Endodermal cell (in vitro differentiated cells): ENCODE measurements at regions not wholly inside any gene's neighbourhood (a gene's known extent, or its start where the extent isn't known, plus 50 kb on each side); places are given as distances from the start of the nearest gene placed in this dataset.

Source experiments
- DNase-seq: peaks from one replicate; pipeline ENCODE4 v3.0.0-alpha.2; 2017
- H3K27ac ChIP-seq: 2 replicates; pipeline ENCODE4 v1.5.1; 2013; ENCODE audit warnings: mild to moderate bottlenecking, low read depth, low read length, moderate library complexity
- H3K27me3 ChIP-seq: 2 replicates; pipeline ENCODE4 v1.6.1; 2013; ENCODE audit warnings: mild to moderate bottlenecking, low read length, moderate library complexity; ENCODE audit not compliant: insufficient read depth, control insufficient read depth, poor library complexity, severe bottlenecking
- H3K36me3 ChIP-seq: 2 replicates; pipeline ENCODE4 v1.7.0; 2013; ENCODE audit warnings: mild to moderate bottlenecking, low read length, moderate library complexity; ENCODE audit not compliant: control insufficient read depth, insufficient read depth
- H3K4me1 ChIP-seq: one replicate; pipeline ENCODE4 v1.7.0; 2013; ENCODE audit warnings: low read length; ENCODE audit not compliant: control insufficient read depth, insufficient read depth
- H3K4me3 ChIP-seq: 2 replicates; pipeline ENCODE4 v1.5.1; 2013; ENCODE audit warnings: mild to moderate bottlenecking, low read length, moderate library complexity
- H3K9ac ChIP-seq: 2 replicates; pipeline ENCODE4 v1.6.1; 2013; ENCODE audit warnings: mild to moderate bottlenecking, low read length, moderate library complexity; ENCODE audit not compliant: poor library complexity, severe bottlenecking; ENCODE audit errors: extremely low read depth
- H3K9me3 ChIP-seq: 2 replicates; pipeline ENCODE4 v1.6.1; 2013; ENCODE audit warnings: mild to moderate bottlenecking, low read length, moderate library complexity; ENCODE audit not compliant: control insufficient read depth
- H3K27ac Mint-ChIP-seq: 2 replicates; pipeline ENCODE4 v1.8.0; 2020; ENCODE audit warnings: mixed read lengths
- H3K27me3 Mint-ChIP-seq: 2 replicates; pipeline ENCODE4 v1.8.0; 2021; ENCODE audit warnings: mild to moderate bottlenecking, mixed read lengths; ENCODE audit not compliant: insufficient read depth
- H3K36me3 Mint-ChIP-seq: 2 replicates; pipeline ENCODE4 v1.8.0; 2020; ENCODE audit warnings: low read depth, mixed read lengths
- H3K4me1 Mint-ChIP-seq: 2 replicates; pipeline ENCODE4 v1.8.0; 2020; ENCODE audit warnings: mixed read lengths
- H3K4me3 Mint-ChIP-seq: 2 replicates; pipeline ENCODE4 v1.8.0; 2020; ENCODE audit warnings: mild to moderate bottlenecking, moderate library complexity, mixed read lengths
- H3K9me3 Mint-ChIP-seq: 2 replicates; pipeline ENCODE4 v1.8.0; 2020; ENCODE audit warnings: mild to moderate bottlenecking, mixed read lengths
- WGBS, 2 experiments: methylation state at CpG; one replicate each; pipeline versions ENCODE4 v1.1.5 to v1.1.7; 2013; ENCODE audit warnings: missing lambda C conversion rate in 2 of 2, mixed read lengths in 1 of 2; ENCODE audit not compliant: insufficient coverage in 1 of 2, insufficient read length in 1 of 2; 5-methylcytosine and 5-hydroxymethylcytosine counted together
- TF ChIP-seq, protein P1 (sequence below): fragments of 200-600 bp; sonication (generic); conservative IDR thresholded peaks from 2 replicates; pipeline ENCODE4 v1.5.0; 2021; ENCODE audit warnings: antibody characterized with exemption, mild to moderate bottlenecking

DNA sequence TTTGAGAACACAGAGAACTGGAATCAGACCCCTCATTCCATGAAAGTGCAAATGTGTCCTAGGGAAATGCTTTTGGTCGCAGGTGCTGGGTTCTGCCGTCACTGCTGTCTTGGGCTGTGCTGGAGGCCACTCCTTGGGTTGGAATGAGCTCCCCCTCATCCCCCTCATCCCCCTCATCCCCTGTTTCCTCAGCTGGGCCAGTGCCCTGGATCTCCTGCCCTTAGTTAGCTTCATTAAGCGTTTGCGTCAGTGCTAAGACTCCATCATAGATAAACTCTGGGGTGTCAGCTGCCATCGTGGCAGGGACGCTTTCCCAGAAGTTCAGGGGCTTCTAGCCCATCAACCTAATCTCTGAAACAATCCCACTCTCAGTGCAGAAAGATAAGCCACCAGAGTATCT, 97.1 kb upstream of the ZNF516 start:
- Mint-ChIP-seq H3K9me3 (no peaks in the 10 kb centered on the region), H3K4me1 (peaks cover 26% of the 10 kb centered on the region), H3K4me3 (no peak overlapping the region), H3K36me3 (no peaks in the 10 kb centered on the region), H3K27ac (no peak overlapping the region), H3K27me3 (no peaks in the 10 kb centered on the region)
- Histone ChIP-seq H3K4me1 (peaks cover 9% of the 10 kb centered on the region), H3K9me3 (no peaks in the 10 kb centered on the region), H3K9ac (no peak overlapping the region), H3K27ac (no peak overlapping the region), H3K4me3 (no peak overlapping the region), H3K27me3 (no peaks in the 10 kb centered on the region), H3K36me3 (no peaks in the 10 kb centered on the region)
- TF ChIP-seq, protein P1, sequence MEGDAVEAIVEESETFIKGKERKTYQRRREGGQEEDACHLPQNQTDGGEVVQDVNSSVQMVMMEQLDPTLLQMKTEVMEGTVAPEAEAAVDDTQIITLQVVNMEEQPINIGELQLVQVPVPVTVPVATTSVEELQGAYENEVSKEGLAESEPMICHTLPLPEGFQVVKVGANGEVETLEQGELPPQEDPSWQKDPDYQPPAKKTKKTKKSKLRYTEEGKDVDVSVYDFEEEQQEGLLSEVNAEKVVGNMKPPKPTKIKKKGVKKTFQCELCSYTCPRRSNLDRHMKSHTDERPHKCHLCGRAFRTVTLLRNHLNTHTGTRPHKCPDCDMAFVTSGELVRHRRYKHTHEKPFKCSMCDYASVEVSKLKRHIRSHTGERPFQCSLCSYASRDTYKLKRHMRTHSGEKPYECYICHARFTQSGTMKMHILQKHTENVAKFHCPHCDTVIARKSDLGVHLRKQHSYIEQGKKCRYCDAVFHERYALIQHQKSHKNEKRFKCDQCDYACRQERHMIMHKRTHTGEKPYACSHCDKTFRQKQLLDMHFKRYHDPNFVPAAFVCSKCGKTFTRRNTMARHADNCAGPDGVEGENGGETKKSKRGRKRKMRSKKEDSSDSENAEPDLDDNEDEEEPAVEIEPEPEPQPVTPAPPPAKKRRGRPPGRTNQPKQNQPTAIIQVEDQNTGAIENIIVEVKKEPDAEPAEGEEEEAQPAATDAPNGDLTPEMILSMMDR: no peak
- WGBS, 2 experiments: 90% methylated on average over 6 of the region's 6 CpGs; no CpG with 5 or more reads in 1 of the 2 experiments
- peak; percentile 47 for DNase-seq

DNA sequence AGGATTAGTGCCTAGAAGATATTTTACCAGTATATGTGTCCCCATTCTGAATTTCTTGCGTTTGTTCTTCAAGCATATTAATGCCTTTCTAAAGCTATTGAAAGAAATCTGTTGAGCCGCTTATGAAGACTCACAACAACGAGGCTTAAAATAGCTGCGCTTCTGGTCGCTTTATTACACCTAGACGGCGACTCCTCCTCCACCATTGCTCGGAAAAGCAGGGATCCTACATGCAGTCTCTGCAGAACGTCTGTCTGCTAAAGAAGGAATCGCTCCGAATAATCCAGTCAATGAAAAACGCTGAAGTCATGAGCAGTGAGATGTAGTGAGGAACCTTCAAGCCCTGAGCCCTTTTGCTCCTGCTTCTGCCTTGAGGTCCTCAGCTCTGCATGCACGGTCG, 94.8 kb upstream of the ZNF516 start:
- H3K36me3 Mint-ChIP-seq: no peaks in the 10 kb centered on the region
- H3K27ac ChIP-seq: no peak overlapping the region
- no peaks in the 10 kb centered on the region for H3K27me3 ChIP-seq
- H3K4me1 ChIP-seq: peaks cover 9% of the 10 kb centered on the region
- no peak overlapping the region for H3K4me3 Mint-ChIP-seq
- WGBS, 2 experiments: 90 to 91% methylated on average over 11 to 14 of the region's 14 CpGs
- TF ChIP-seq, protein P1: no peak
- H3K4me1 Mint-ChIP-seq: peaks cover 26% of the 10 kb centered on the region
- no peaks in the 10 kb centered on the region for H3K9me3 ChIP-seq
- no peaks in the 10 kb centered on the region for H3K9me3 Mint-ChIP-seq
- no peak overlapping the region for H3K4me3 ChIP-seq
- no peak overlapping the region for H3K27ac Mint-ChIP-seq
- no peaks in the 10 kb centered on the region for H3K27me3 Mint-ChIP-seq
- no peaks in the 10 kb centered on the region for H3K36me3 ChIP-seq
- no peak overlapping the region for H3K9ac ChIP-seq
- peak; percentile 25 for DNase-seq

DNA sequence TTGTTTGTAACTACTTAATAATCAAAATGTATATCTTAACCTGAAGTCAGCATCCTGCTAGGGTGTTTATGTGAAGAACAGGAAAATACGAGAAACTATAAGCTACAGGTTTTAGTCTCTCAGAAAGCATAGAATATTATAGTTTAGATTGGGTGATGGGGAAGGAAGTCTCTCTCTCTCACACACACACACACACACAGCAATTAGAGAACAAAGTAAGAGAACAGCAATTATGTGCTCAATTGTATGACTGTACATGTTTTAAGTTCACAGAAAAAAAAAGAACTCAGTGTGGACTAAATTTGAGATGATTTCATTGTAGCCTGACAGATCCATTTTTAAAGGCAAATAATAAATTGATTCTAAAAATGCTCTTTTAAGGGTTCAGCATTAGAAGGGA, 94.3 kb upstream of the ZNF516 start:
- WGBS, 2 experiments: 100% methylated on average over 1 of the region's 1 CpG; no CpG with 5 or more reads in 1 of the 2 experiments
- H3K27ac ChIP-seq: no peak overlapping the region
- no peaks in the 10 kb centered on the region for H3K9me3 Mint-ChIP-seq
- H3K9ac ChIP-seq: no peak overlapping the region
- no peak overlapping the region for H3K27ac Mint-ChIP-seq
- H3K36me3 ChIP-seq: no peaks in the 10 kb centered on the region
- peaks cover 26% of the 10 kb centered on the region for H3K4me1 Mint-ChIP-seq
- H3K9me3 ChIP-seq: no peaks in the 10 kb centered on the region
- H3K4me3 ChIP-seq: no peak overlapping the region
- H3K4me1 ChIP-seq: peaks cover 9% of the 10 kb centered on the region
- no peaks in the 10 kb centered on the region for H3K27me3 Mint-ChIP-seq
- no peak for DNase-seq
- no peaks in the 10 kb centered on the region for H3K27me3 ChIP-seq
- no peaks in the 10 kb centered on the region for H3K36me3 Mint-ChIP-seq
- no peak overlapping the region for H3K4me3 Mint-ChIP-seq
- TF ChIP-seq, protein P1: no peak
